ENCODE measurements at regions not wholly inside any gene's neighbourhood (a gene's known extent, or its start where the extent isn't known, plus 50 kb on each side); places are given as distances from the start of the nearest gene placed in this dataset.
A peak's percentile ranks its signal among the peaks of the same experiment; 100 is the strongest.

DNA sequence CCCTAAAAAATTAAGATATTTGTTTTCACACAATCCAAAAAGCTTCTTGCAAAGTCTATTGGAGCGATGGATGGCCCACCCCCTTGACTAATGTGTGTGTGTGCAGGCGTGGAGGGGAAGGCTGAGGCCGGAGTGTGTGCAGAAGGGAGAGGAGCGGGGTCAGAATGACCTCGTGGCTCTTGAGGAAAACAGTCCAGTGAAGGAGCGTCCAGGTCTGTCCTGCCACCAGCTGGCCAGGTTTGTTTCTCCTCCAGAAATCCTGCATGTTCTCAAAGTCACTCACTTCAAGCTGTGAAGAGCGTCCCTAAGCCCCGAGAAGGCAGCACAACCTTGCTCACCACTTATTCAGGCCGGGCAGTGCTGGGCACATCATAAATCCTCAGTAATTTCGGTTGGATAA is 69.5 kb upstream of the SSX2IP start:
- H3K9me3 ChIP-seq (ENCODE audit: low read depth, low read length): no peaks in the 10 kb centered on the region
- H4K20me1 ChIP-seq (ENCODE audit: insufficient read depth, low read length): no peaks in the 10 kb centered on the region
- no peaks in the 10 kb centered on the region for H3K79me2 ChIP-seq (ENCODE audit: insufficient read depth, low read length)
- peak overlapping the region; percentile 25 for H2AFZ ChIP-seq (ENCODE audit: low read length)
- peaks cover 14% of the 10 kb centered on the region for H3K4me1 ChIP-seq (ENCODE audit: insufficient read depth, low read length)
- DNase-seq (ENCODE audit: insufficient read length, low spot score, missing footprints): no peak
- H3K27ac ChIP-seq (ENCODE audit: low read depth, low read length): no peak overlapping the region
- TF ChIP-seq, protein P1, sequence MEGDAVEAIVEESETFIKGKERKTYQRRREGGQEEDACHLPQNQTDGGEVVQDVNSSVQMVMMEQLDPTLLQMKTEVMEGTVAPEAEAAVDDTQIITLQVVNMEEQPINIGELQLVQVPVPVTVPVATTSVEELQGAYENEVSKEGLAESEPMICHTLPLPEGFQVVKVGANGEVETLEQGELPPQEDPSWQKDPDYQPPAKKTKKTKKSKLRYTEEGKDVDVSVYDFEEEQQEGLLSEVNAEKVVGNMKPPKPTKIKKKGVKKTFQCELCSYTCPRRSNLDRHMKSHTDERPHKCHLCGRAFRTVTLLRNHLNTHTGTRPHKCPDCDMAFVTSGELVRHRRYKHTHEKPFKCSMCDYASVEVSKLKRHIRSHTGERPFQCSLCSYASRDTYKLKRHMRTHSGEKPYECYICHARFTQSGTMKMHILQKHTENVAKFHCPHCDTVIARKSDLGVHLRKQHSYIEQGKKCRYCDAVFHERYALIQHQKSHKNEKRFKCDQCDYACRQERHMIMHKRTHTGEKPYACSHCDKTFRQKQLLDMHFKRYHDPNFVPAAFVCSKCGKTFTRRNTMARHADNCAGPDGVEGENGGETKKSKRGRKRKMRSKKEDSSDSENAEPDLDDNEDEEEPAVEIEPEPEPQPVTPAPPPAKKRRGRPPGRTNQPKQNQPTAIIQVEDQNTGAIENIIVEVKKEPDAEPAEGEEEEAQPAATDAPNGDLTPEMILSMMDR (IDR thresholded peaks at IDR 0.05; ENCODE audit: extremely low read depth, low read depth, low read length): no peak
- no peaks in the 10 kb centered on the region for H3K36me3 ChIP-seq (ENCODE audit: insufficient read depth, low read length)
- peaks cover 19% of the 10 kb centered on the region for H3K27me3 ChIP-seq (ENCODE audit: insufficient read depth, low read length)
- H3K4me2 ChIP-seq (ENCODE audit: insufficient read depth, low read length): no peak overlapping the region
- no peak overlapping the region for H3K4me3 ChIP-seq (ENCODE audit: insufficient read depth, low read length)

GRCh38 chr1:84758968-84759491 is 68.8 kb upstream of the SSX2IP start:
- no peaks in the 10 kb centered on the region for H3K9me3 ChIP-seq (ENCODE audit: low read depth, low read length)
- no peak overlapping the region for H3K27ac ChIP-seq (ENCODE audit: low read depth, low read length)
- peak overlapping the region; percentile 86 for H2AFZ ChIP-seq (ENCODE audit: low read length)
- DNase-seq (ENCODE audit: insufficient read length, low spot score, missing footprints): peak; percentile 91
- peaks cover 14% of the 10 kb centered on the region for H3K4me1 ChIP-seq (ENCODE audit: insufficient read depth, low read length)
- peaks cover 12% of the 10 kb centered on the region for H3K27me3 ChIP-seq (ENCODE audit: insufficient read depth, low read length)
- H4K20me1 ChIP-seq (ENCODE audit: insufficient read depth, low read length): no peaks in the 10 kb centered on the region
- H3K4me3 ChIP-seq (ENCODE audit: insufficient read depth, low read length): peak overlapping the region; percentile 62
- H3K36me3 ChIP-seq (ENCODE audit: insufficient read depth, low read length): no peaks in the 10 kb centered on the region
- H3K4me2 ChIP-seq (ENCODE audit: insufficient read depth, low read length): peak overlapping the region; percentile 84
- no peaks in the 10 kb centered on the region for H3K79me2 ChIP-seq (ENCODE audit: insufficient read depth, low read length)
- TF ChIP-seq, protein P1 (IDR thresholded peaks at IDR 0.05; ENCODE audit: extremely low read depth, low read depth, low read length): no peak

DNA sequence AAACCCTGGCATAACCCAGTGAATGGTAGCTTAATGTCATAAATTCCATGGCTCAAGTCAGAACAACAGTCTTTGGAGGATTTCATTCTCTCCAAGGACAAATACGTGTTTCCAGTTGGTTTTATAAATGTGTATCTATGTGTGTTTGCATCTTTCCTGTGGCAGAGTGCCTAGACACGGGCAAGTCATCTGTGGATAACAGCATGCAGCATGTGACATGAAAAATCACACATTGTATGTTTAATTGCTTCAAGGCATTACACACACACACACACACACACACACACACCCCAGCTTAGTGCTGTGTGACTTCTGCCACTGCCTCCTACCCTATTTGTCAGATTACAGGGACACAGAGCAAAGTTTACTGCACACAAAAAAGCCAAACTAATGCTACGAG is 68.2 kb upstream of the SSX2IP start:
- Histone ChIP-seq H2AFZ (ENCODE audit: low read length) (peak overlapping the region; percentile 86), H3K27ac (ENCODE audit: low read depth, low read length) (no peak overlapping the region), H3K4me2 (ENCODE audit: insufficient read depth, low read length) (peak overlapping the region; percentile 84), H3K36me3 (ENCODE audit: insufficient read depth, low read length) (no peaks in the 10 kb centered on the region), H3K4me1 (ENCODE audit: insufficient read depth, low read length) (peaks cover 14% of the 10 kb centered on the region), H3K27me3 (ENCODE audit: insufficient read depth, low read length) (peaks cover 7% of the 10 kb centered on the region), H3K9me3 (ENCODE audit: low read depth, low read length) (no peaks in the 10 kb centered on the region), H3K4me3 (ENCODE audit: insufficient read depth, low read length) (peak overlapping the region; percentile 62), H4K20me1 (ENCODE audit: insufficient read depth, low read length) (no peaks in the 10 kb centered on the region), H3K79me2 (ENCODE audit: insufficient read depth, low read length) (no peaks in the 10 kb centered on the region)
- peak; percentile 71 for DNase-seq (ENCODE audit: insufficient read length, low spot score, missing footprints)
- TF ChIP-seq, protein P1 (IDR thresholded peaks at IDR 0.05; ENCODE audit: extremely low read depth, low read depth, low read length): no peak

- Histone ChIP-seq H3K4me1 (ENCODE audit: insufficient read depth, low read length) (peaks cover 14% of the 10 kb centered on the region), H3K79me2 (ENCODE audit: insufficient read depth, low read length) (no peaks in the 10 kb centered on the region), H3K9me3 (ENCODE audit: low read depth, low read length) (no peaks in the 10 kb centered on the region), H3K27me3 (ENCODE audit: insufficient read depth, low read length) (peaks cover 4% of the 10 kb centered on the region), H3K36me3 (ENCODE audit: insufficient read depth, low read length) (no peaks in the 10 kb centered on the region), H3K4me3 (ENCODE audit: insufficient read depth, low read length) (no peak overlapping the region), H3K27ac (ENCODE audit: low read depth, low read length) (no peak overlapping the region), H3K4me2 (ENCODE audit: insufficient read depth, low read length) (no peak overlapping the region), H4K20me1 (ENCODE audit: insufficient read depth, low read length) (no peaks in the 10 kb centered on the region), H2AFZ (ENCODE audit: low read length) (no peak overlapping the region)
- TF ChIP-seq, protein P1 (IDR thresholded peaks at IDR 0.05; ENCODE audit: extremely low read depth, low read depth, low read length): no peak
- DNase-seq (ENCODE audit: insufficient read length, low spot score, missing footprints): no peak
Measured at GRCh38 chr1:84757301-84757700, 67.0 kb upstream of the SSX2IP start.

Measured in osteoblast (primary cell).